ENCODE measurements at regions not wholly inside any gene's neighbourhood (a gene's known extent, or its start where the extent isn't known, plus 50 kb on each side); places are given as distances from the start of the nearest gene placed in this dataset.

DNA sequence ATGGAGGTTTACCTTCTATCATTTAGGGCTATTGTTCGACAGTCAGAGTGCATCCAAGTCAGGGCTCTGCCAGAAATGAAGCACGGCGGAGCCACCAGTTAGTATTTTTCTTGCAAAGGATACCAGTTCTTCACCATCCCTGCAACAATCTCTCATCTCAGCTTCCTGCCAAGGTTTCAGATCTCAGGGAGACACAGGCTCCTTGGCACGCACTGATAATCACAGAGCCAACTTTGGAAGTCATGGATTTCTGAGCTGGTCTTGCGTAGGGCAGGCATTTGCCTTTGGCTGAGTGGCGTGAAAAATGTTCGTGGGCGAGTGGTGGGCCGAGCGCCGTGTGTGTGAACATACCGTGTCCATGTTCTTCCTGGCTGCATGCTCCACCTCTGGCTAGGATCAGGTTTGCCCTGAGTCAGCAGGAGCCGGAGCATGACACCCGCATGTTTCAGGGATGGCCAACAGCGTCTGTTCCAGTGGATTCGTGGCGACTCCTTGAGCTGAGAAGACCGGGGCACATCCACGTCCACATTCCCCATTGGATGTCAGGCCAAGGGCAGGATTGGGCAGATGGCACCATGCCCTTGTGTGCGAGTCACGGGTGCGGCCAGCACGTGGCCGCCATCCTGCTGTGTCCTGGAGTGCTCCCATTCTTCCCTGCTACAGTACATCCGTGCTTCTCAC is 118.5 kb upstream of the C1orf174 start:
- no peaks in the 10 kb centered on the region for H3K9me3 ChIP-seq (ENCODE audit: insufficient read depth, low read length)
- no peaks in the 10 kb centered on the region for H3K27me3 ChIP-seq (ENCODE audit: low read depth, low read length)
- H2AFZ ChIP-seq (ENCODE audit: low read depth, low read length): no peak overlapping the region
- H3K27ac ChIP-seq (ENCODE audit: low read length): no peak overlapping the region
- no peak overlapping the region for H3K4me2 ChIP-seq (ENCODE audit: low read length)
- no peak for TF ChIP-seq CTCF (IDR thresholded peaks at IDR 0.05; ENCODE audit: low read depth, low read length)
- TF ChIP-seq EZH2phosphoT487 (IDR thresholded peaks at IDR 0.05; ENCODE audit: low read depth): no peak
- no peaks in the 10 kb centered on the region for H3K79me2 ChIP-seq (ENCODE audit: low read length)
- no peak overlapping the region for H3K9ac ChIP-seq (ENCODE audit: low read length)
- H3K4me1 ChIP-seq (ENCODE audit: low read length): no peaks in the 10 kb centered on the region
- H3K36me3 ChIP-seq (replicated peaks; ENCODE audit: low read depth, low read length): no peaks in the 10 kb centered on the region
- H4K20me1 ChIP-seq (ENCODE audit: insufficient read depth, low read length): no peaks in the 10 kb centered on the region
- H3K4me3 ChIP-seq (ENCODE audit: low read length): no peak overlapping the region

GRCh38 chr1:4019147-4019521 is 119.1 kb upstream of the C1orf174 start:
- Histone ChIP-seq H4K20me1 (ENCODE audit: insufficient read depth, low read length) (no peaks in the 10 kb centered on the region), H2AFZ (ENCODE audit: low read depth, low read length) (no peak overlapping the region), H3K27me3 (ENCODE audit: low read depth, low read length) (no peaks in the 10 kb centered on the region), H3K4me1 (ENCODE audit: low read length) (no peaks in the 10 kb centered on the region), H3K36me3 (replicated peaks; ENCODE audit: low read depth, low read length) (no peaks in the 10 kb centered on the region), H3K9me3 (ENCODE audit: insufficient read depth, low read length) (no peaks in the 10 kb centered on the region), H3K9ac (ENCODE audit: low read length) (no peak overlapping the region), H3K4me2 (ENCODE audit: low read length) (no peak overlapping the region), H3K4me3 (ENCODE audit: low read length) (no peak overlapping the region), H3K27ac (ENCODE audit: low read length) (no peak overlapping the region), H3K79me2 (ENCODE audit: low read length) (no peaks in the 10 kb centered on the region)
- TF ChIP-seq EZH2phosphoT487 (IDR thresholded peaks at IDR 0.05; ENCODE audit: low read depth): no peak
- TF ChIP-seq CTCF (IDR thresholded peaks at IDR 0.05; ENCODE audit: low read depth, low read length): no peak

DNA sequence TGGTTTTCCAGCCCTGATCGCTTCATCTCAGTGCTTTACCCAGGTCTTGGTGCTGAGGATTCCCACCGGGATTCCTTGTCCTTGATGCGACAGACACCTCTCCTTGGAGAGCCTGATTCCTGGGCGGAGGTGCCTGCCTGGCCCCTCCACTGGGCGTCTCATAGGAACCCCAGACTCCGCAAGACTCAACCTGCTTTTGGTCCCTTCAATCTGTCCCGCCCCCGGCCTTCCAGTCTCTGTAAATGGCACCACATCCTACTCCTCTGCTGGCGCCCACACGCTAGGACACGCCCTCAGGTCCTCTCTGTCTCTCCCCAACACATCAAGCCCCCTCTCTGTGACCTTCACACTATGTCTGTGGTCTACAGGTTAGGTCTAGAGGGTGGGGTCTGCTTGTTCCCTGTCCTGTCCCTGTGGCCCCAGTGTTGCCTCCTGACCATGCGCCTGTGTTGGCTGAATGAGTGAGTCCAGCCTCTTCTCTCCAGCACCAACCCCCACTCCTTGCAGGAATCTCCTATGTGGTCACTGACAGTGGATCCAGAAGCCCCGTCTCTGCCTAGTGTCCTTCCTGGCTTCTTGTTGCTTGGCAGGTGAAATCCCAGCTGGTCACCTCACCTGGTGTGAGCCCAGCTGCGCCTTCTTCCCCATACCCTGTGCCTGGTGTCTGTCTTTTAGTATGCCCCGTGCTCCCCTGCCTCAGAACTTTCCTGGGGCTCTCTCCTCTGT is 119.7 kb upstream of the C1orf174 start:
- Histone ChIP-seq H2AFZ (ENCODE audit: low read depth, low read length) (no peak overlapping the region), H4K20me1 (ENCODE audit: insufficient read depth, low read length) (no peaks in the 10 kb centered on the region), H3K4me2 (ENCODE audit: low read length) (no peak overlapping the region), H3K9me3 (ENCODE audit: insufficient read depth, low read length) (no peaks in the 10 kb centered on the region), H3K27me3 (ENCODE audit: low read depth, low read length) (no peaks in the 10 kb centered on the region), H3K4me3 (ENCODE audit: low read length) (no peak overlapping the region), H3K9ac (ENCODE audit: low read length) (no peak overlapping the region), H3K4me1 (ENCODE audit: low read length) (no peaks in the 10 kb centered on the region), H3K36me3 (replicated peaks; ENCODE audit: low read depth, low read length) (no peaks in the 10 kb centered on the region), H3K27ac (ENCODE audit: low read length) (no peak overlapping the region), H3K79me2 (ENCODE audit: low read length) (no peaks in the 10 kb centered on the region)
- TF ChIP-seq EZH2phosphoT487 (IDR thresholded peaks at IDR 0.05; ENCODE audit: low read depth): no peak
- no peak for TF ChIP-seq CTCF (IDR thresholded peaks at IDR 0.05; ENCODE audit: low read depth, low read length)

GRCh38 chr1:4020449-4020848 is 120.4 kb upstream of the C1orf174 start:
- Histone ChIP-seq H3K27me3 (ENCODE audit: low read depth, low read length) (no peaks in the 10 kb centered on the region), H3K4me2 (ENCODE audit: low read length) (no peak overlapping the region), H3K4me3 (ENCODE audit: low read length) (no peak overlapping the region), H4K20me1 (ENCODE audit: insufficient read depth, low read length) (no peaks in the 10 kb centered on the region), H2AFZ (ENCODE audit: low read depth, low read length) (no peak overlapping the region), H3K9me3 (ENCODE audit: insufficient read depth, low read length) (no peaks in the 10 kb centered on the region), H3K79me2 (ENCODE audit: low read length) (no peaks in the 10 kb centered on the region), H3K4me1 (ENCODE audit: low read length) (no peaks in the 10 kb centered on the region), H3K9ac (ENCODE audit: low read length) (no peak overlapping the region), H3K27ac (ENCODE audit: low read length) (no peak overlapping the region), H3K36me3 (replicated peaks; ENCODE audit: low read depth, low read length) (no peaks in the 10 kb centered on the region)
- TF ChIP-seq EZH2phosphoT487 (IDR thresholded peaks at IDR 0.05; ENCODE audit: low read depth): no peak
- TF ChIP-seq CTCF (IDR thresholded peaks at IDR 0.05; ENCODE audit: low read depth, low read length): no peak
